ENCODE measurements at regions not wholly inside any gene's neighbourhood (a gene's known extent, or its start where the extent isn't known, plus 50 kb on each side); places are given as distances from the start of the nearest gene placed in this dataset.
"Not testable (repeated sequence)": the region's sequence is repeated elsewhere in the genome, so short reads cannot be mapped to it uniquely, and the experiment has no call there.

DNA sequence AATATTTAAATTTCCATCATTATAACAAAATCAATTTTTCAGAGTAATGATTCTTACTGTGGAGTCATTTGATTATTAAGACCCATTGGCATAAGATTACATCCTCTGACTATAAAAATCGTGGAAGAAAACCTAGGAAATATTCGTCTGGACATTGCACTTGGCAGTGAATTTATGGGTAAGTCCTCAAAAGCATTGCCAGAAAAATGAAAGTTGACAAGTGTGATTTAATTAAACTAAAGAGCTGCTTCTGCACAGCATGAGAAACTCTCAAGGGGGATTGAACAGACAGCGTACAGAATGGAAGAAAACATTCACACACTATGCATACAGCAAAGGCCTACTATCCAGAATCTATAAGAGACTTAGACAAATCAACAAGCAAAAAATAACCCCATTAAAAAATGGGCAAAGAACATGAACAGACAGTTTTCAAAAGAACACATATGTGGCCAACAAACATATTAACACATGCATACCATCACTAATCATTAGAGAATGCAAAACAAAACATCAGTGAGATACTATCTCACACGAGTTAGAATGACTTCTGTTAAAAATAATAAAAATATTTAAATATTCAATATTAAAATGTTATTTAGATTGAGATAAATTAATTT, 111.4 kb downstream of the CCDC74A start:
- DNase-seq (ENCODE audit: low read depth, low spot score) = not testable (repeated sequence)

DNA sequence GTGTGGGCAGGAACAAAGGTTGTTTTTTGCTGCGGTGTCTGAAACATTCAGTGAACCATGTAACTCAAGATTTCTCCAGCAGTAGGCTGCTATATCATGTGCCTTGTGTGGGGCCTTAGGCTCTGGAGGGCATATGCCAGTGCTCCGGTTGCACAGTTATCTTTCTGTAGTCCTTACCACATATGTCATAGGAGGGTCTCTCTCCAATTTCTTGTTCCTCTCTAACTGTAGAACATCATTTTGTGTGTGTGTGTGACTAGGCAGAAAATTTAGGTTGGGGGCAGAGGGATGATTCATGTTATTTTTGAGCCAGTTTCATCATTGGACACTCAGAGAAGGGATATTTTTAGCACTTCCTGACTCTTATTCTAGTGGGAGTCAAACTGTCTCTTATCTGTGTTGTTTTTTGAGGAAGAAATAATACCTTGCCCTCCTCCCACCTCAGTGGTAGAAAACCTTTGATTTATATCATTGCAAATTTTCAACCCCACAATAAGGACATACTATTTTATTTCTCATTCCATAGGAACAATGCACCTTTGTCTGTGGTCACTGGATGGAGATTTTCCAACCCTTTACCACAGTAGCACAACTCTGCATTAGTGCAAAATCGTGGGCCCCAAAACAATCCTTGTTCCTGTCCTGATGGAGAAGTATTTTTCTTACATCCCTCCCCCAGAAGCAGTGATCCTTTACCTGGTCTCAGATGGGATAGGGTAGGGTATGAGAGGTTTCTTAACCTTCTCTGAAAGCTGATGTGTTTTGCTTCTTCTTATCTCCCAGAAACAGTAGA, 113.9 kb downstream of the CCDC74A start:
- no peak for DNase-seq (ENCODE audit: low read depth, low spot score)

DNA sequence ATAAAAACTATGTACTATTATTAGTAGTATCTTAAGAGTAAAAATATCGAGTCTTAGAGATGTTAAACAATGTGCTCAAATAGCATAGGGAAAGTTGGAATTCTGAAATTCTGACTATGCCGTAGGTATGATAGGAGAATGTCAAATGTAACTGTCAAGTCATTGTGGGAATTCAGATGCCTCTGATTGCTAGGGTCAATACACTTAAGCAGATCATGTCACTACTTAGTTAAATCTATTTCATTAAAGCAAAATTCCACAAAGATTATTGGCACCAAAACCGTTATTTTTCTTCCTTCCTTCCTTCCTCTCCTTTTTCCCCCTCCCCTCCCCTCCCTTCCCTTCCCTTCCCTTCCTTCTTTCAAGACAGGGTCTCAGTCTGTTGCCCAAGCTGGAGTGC, 115.5 kb downstream of the CCDC74A start:
- DNase-seq (ENCODE audit: low read depth, low spot score) = not testable (repeated sequence)

DNA sequence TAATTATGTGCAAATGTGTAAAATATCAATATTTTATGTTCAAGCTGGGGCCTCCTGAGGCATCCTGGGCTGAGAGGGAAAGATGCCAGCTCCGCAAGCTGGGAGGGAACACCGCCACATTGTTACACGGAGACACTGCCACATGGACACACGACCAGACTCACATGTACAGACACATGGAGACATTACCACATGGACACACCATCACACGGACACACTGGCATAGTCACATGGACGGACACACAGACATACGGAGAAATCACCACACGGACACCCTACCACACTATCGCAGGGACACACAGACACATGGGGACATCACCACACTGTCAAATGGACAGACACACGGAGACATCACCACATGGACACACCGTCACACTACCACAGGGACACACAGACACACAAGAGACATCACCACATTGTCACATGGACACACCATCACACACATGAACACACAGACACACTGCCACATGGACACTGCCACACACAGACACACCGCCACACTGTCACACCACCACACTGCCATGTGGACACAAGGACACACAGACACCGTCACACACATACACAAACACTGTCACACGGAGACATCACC, 117.6 kb downstream of the CCDC74A start:
- no peak for DNase-seq (ENCODE audit: low read depth, low spot score)

DNA sequence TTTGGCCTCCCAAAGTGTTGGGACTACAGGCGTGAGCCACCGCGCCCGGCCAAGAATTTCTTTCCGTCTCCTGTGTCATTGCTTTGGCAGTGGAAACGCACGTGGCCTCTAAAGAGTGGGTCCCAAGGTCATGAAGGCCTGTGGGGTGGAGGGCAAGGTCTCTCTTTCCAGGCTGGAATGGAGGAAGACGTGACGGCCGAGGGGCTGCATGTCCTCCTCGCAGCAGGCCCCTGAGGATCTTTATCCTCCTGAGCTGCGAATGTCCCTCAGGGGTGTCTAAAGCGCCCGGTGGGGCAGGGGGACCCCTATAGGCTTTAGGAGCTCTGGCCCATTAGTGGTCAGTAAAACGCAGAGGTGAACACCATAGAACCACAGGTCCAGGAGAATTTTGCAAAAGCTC, 118.5 kb downstream of the CCDC74A start:
- not testable (repeated sequence) for DNase-seq (ENCODE audit: low read depth, low spot score)

DNA sequence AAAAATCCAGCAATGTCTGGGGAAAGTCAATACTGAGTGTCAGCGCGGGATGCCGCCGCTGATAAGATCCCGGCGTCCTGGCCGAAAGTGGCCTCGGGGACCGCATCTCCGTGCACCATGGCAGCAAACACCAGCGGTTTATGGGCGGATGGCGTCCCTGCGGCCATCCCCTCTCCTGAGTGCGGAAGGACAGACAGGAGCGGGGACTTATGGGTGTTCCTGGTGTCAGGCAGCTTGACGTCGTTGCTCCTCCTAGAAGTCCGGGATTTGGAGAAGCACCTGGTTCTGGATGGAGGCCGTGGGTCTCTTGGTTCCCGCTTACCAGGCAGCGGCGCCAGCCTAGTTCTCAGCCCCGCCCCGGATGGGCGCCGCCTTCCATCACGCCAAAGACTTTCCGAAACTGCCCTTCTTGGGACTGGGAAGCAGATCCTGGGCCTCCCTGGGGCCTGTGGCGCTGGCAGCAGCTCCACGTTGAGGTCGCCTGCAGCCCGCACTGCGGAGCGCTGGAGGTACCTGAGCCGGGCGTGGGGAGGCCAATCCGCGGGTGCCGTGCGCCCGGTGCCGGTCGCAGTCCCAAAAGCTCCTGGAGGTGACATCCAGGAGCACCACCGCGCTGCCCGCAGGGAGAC, 119.1 kb downstream of the CCDC74A start:
- no peak for DNase-seq (ENCODE audit: low read depth, low spot score)

DNA sequence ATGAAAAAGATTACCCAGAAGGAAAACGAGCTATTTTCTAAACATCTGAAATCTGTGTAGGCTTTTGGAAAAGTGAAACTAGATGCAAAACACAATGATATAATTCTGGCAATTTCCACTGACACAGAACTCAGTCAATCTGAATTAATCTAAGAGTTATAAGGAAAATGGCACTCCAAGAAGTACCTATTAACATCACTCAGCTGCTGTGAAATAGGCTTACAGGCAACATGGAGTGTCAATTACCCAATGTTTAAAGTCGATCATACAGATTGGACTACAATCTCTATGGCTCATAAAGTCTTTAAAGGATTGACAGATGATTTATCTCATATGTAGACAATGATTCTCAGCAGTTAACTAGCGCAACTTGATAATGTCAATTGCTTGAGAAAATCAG, 120.9 kb downstream of the CCDC74A start:
- not testable (repeated sequence) for DNase-seq (ENCODE audit: low read depth, low spot score)

DNA sequence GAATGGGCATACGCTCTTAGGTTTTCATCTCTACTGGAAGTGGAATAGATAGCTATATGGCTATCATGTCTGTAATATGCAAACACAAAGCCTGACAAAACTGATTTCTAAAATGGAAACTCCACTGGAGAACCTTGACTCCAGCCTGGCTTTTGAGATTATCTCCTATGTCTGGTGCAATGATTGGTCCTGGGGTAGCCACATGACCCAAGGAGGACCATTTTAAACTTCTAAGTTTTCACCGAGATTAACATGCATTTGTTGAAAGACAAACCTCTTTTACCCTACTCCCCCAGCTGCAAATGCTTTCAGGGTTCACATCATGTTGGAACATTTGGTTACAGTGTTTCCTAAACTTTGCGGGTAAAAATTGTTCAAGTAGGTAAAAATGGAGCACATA, 124.6 kb downstream of the CCDC74A start:
- not testable (repeated sequence) for DNase-seq (ENCODE audit: low read depth, low spot score)

DNA sequence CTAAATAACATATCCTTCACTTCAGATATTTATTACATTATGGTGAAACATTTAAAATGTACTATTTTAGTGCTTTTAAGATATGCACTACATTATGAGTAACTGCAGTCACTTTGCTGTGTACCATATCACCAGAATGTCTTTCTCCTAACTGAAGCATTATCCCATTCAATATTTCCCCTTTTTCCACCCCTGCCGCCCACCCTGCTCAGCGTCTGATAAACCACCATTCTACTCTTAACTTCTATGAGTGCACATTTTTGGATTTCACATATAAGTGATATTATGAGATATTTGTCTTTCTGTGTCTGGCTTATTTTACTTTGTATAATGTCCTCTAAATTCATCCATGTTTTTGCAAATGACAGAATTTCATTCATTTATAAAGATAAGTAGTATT, 126.4 kb downstream of the CCDC74A start:
- DNase-seq (ENCODE audit: low read depth, low spot score) = not testable (repeated sequence)

DNA sequence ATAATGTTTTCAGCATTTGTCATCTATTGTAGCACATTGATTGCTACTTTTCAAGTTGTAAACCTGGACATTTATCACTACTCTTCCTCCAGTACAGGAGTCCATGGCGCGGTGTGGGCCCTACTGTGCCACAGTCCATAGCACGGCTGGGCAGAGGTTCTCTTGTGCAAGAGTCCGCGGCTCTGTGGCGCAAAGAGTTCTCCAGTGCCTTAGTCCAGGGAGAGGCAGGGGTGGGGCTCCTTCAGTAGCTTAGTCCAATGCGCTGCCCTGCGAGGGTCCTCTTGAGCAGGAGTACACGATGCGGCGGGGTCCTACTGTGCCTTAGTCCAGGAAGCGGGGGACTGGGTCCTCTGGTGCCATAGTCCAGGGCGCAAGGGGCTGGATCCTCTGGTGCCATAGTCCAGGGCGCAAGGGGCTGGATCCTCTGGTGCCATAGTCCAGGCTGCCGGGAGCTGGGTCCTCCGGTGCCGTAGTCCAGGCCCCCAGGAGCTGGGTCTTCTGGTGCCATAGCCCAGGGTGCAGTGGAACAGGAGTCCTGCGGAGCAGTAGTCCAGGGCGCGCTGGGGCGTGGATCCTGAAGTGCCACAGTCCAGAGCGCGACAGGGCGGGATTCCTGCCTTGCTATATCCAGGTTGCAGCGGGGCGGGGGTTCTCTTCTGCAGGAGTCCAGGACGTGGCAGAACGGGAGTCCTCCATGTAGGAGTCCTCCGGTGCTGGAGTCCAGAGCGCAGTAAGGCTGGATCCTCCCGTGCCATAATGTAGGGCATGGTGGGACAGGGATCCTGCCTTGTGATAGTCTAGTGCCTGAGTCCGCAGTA, 129.3 kb downstream of the CCDC74A start:
- no peak for DNase-seq (ENCODE audit: low read depth, low spot score)

DNA sequence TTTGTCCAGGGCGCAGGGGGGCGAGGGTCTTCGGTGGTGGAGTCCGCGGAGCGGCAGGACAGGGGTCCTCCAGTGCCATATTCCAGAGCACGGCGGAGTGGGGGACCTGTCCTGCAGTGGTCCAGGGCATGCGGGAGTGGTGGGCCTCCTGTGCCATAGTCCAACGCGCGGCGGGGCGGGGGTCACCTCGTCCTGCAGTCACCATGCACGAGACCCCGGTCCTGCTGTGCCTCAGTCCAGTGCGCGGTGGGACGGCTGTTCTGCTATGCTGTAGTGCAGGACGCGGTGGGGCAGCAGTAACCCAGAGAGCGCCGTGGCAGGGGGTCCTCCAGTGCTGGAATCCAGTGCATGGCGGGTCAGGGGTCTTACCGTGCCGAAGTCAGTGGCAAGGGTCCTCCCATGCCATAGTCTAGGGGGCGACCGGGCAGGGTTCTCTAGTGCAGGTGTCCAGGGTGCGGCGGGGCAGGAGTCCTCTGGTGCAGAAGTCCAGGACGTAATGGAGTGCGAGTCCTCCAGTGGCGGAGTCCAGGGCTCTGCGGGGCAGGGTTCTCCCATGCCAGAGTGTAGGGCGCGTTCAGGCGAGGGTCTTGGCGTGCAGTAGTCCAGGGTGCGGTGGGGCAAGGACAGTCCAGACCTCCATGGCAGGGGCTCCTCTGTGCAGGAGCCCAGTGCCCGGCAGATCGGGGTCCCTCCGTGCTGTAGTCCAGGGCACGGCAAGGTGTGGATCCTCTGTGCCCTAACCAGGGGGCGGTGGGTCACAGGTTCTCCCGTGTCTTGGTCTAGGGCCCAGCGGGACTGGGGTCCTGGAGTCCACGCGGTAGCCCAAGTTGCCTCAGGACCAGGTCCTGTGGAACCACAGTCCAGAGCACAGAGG, 130.4 kb downstream of the CCDC74A start:
- DNase-seq (ENCODE audit: low read depth, low spot score) = no peak

DNA sequence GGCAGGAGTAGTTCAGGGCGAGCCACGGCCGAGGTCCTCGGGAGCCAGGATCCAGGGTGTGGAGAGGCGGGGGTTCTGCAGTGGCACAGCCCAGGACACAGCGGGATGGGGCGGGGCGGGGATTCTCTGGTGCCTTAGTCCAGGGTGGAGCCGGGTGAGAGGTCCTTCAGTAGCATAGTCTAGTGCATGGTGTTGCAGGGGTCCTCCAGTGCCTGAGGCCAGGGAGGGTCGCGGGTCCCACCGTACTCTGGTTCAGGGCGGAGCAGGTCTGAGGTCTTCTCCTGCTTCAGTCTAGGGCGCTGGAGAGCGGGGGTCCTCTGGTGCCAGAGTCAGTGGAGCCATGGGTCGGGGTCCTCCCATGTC, 131.1 kb downstream of the CCDC74A start:
- DNase-seq (ENCODE audit: low read depth, low spot score) = no peak

DNA sequence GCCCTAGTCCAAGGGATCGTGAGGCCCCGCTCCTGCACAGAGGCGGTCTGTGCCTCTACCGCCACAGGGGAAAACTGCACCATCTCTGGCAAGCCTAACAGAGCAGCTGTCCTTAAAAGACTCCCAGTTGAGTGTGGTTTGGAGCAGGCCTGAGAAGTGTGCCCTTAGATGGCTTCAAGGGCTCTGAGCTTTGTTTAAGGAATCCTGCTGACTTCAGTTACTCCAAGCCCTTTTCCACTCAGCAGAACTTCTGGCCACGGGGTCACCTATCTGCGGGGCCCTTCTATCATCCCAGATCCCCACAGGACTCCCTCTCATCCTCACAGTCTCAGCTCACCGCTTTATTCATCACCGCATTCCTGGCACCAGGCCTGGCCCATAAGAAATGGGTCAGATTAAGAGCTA, 131.5 kb downstream of the CCDC74A start:
- no peak for DNase-seq (ENCODE audit: low read depth, low spot score)

DNA sequence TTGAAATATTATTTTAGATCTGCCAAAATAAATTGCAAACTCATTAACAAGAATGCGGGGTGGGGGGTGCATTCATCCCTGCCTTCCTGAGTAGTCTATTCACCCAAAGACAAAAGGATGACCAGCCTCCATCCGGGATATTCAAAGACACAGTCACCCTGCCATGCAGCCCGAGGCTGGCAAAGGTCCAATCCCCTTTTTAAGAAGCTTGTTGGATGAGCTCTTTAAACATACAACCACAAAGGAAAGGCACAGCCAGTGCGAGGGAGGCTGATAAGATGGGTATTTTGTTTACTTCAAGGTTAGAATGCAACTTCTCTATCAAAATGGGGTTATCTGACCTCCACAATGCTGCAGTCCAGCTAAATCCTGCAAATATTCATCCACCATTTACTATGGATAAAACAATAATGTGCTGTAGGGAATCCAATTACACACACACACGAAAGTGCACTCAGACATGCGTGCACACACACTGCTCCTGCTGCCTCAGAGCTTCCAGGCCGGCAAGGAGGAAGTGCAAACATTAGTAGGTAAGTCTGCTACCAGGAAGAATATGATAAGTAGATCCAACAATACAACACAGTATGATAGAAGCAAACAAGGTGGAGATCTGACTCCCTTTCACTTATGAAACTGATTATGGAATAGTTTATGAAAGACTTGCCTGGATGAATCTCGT, 133.6 kb downstream of the CCDC74A start:
- DNase-seq (ENCODE audit: low read depth, low spot score) = not testable (repeated sequence)

DNA sequence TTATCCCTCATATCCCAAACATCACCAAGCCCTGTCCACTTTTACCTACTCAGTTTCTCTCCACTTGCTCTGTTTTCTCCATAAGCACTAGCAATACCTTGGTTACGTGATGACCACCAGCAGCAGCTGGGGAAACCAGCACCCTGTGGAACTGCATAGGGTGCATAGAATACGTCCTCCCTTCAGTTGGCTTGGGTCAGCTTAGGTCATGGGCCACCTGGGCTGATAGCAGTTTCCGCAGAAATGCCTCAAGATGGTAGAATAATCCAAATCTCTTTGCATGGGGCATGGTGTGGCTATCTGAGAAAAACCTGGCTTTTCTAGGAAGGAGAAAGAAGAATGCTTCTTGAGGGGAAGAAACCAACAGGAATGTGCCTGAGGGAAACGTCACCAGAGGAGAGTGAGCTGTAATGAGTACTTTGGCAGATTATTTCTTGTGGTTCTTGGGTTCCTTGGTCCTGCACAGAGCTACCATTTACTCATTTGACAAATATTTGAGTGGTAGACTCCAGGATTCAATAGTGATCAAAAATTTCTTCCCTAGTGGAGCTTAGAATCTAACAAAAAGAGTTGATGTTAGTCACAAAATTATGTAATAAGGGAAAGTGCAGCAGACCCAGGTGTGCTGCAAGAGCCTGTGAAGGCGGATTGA, 134.3 kb downstream of the CCDC74A start:
- DNase-seq (ENCODE audit: low read depth, low spot score) = peak; percentile 34

DNA sequence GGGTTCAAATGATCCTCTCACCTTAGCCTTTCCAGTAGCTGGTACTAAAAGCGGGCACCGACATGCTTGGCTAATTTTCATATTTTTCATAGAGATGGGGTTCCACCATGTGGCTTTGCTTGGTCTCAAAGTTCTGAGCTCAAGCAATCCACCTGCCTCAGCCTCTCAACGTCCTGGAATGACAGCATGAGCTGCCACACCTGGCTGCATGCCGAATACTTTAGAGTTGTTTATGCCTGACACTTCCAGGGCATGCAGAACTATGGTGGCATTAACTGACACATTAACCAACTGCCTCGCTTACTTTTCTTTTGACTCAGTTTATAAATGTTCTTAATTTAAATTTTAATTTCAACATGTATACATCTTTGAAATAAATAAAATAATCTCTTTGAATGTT, 135.8 kb downstream of the CCDC74A start:
- DNase-seq (ENCODE audit: low read depth, low spot score) = not testable (repeated sequence)

DNA sequence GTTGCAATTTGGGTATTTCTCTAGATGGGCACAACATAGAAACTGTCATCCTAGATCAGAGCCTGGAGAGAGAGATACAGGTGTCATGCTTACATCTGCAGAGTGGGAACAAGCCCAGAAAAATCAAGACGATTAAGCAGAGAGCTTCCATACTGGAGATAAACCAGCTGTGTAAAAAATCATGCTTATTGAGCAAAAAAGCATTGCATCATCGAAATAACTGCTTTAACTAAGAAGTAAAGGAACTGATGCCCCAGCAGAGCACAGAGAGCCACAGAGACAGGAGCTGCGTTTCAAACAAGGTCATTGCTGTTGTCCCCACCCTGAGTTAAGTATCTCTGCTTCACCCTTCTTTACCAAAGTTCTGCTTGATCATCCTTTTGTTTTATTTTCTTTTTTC, 138.0 kb downstream of the CCDC74A start:
- not testable (repeated sequence) for DNase-seq (ENCODE audit: low read depth, low spot score)

DNA sequence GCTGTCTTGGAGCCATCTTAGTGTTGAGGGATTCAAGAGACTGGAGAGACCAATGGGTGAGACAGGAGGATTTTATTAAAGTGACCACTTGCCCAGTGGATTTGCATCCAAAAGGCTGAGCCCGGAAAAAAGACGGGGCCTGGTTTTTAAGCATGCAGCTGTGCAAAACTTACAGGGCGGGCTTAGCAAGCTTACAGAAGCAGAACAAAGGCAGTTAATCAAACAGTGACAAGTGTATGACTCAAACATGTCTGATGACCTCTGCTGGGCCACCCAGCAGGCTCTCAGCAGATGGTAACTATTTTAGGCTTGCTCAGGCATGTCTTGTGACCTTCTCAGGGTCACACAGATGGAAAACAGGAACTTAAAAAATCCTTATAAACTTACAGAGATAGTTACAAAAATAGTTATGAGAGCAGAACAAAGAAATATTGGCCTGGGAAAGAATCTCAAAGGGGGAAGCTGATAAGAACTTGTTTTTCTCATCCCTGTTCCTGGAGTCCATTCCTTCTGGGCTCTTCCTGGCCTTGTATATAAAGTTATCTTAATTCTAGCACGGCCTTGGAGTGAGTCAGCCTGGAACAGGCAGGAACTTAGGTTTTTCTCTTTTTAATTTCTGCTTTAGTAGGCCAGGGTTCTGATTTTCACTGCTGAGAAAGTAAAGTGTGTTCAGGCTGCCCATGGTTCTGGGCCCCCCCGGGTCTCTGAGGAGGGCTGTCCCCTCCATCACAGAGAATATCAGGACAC, 141.3 kb downstream of the CCDC74A start:
- DNase-seq (ENCODE audit: low read depth, low spot score) = peak; percentile 24

Measured in astrocyte of the hippocampus (primary cell).